ENCODE measurements at regions not wholly inside any gene's neighbourhood (a gene's known extent, or its start where the extent isn't known, plus 50 kb on each side); places are given as distances from the start of the nearest gene placed in this dataset.
A peak's percentile ranks its signal among the peaks of the same experiment; 100 is the strongest.
"Not testable (repeated sequence)": the region's sequence is repeated elsewhere in the genome, so short reads cannot be mapped to it uniquely, and the experiment has no call there.

DNA sequence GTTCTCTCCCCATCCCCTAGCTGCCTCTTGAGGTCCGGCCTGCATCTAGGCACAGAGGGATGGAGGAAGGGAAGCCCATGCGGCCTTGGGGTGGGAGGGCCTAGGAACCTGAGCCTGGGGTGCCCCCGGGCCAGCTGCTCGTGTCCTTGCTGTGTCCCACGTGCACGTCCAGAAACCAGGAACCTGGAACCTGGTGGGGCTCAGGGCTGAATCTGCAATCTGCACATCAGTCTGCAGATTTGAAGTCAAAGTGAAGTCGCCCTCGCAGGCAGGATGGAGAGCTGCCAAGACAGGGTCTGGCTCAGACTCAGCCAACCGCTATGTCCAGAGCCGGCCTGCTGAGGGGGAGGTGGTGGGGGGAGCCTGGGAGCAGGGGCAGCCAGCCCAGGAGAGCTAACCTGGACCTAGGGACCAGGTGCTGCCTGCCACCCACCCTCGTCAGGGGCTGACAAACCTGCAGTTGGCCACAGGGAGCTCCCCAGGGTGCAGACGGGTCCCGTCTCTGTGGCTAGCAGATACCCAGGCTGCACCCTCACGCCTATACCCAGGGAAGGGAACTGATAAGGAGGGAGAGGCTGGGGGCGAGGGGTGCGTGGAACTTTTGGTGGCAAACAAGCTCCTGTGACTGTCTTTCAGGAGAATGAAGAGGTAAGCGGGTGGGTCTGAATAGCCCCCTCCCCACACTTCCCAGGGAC lies 103.5 kb upstream of the SIMC1 start:
- Histone ChIP-seq H2AFZ (no peak overlapping the region), H3K9ac (no peak overlapping the region), H3K27me3 (replicated peaks; ENCODE audit: insufficient read depth) (peaks cover 45% of the 10 kb centered on the region), H3F3A (ENCODE audit: insufficient read depth) (no peaks in the 10 kb centered on the region), H3K27ac (no peak overlapping the region), H3K36me3 (ENCODE audit: low read depth) (no peaks in the 10 kb centered on the region), H3K4me2 (ENCODE audit: unreplicated experiment) (no peak overlapping the region), H4K20me1 (ENCODE audit: insufficient read depth) (no peaks in the 10 kb centered on the region), H3K79me2 (ENCODE audit: insufficient read depth) (no peaks in the 10 kb centered on the region), H3K4me1 (ENCODE audit: insufficient read depth) (no peaks in the 10 kb centered on the region), H3K9me2 (ENCODE audit: insufficient read depth) (no peaks in the 10 kb centered on the region), H3K9me3 (ENCODE audit: low read depth) (no peaks in the 10 kb centered on the region), H3K4me3 (no peak overlapping the region)
- TF ChIP-seq EZH2phosphoT487 (IDR thresholded peaks at IDR 0.05; ENCODE audit: insufficient read depth, low read depth) (no peak), EZH2 (IDR thresholded peaks at IDR 0.05; ENCODE audit: insufficient read depth, poor library complexity, severe bottlenecking) (peak; percentile 61)
- DNase-seq, result no peak
- in situ Hi-C loops (cut with MboI), result no loop called here
- 16 to 17% methylated on average over 16 to 17 of the region's 17 CpGs for whole genome bisulfite sequencing, 2 experiments (ENCODE audit: low coverage in 1 of 2, low lambda C conversion rate in 2 of 2, missing lambda C conversion rate in 2 of 2)

DNA sequence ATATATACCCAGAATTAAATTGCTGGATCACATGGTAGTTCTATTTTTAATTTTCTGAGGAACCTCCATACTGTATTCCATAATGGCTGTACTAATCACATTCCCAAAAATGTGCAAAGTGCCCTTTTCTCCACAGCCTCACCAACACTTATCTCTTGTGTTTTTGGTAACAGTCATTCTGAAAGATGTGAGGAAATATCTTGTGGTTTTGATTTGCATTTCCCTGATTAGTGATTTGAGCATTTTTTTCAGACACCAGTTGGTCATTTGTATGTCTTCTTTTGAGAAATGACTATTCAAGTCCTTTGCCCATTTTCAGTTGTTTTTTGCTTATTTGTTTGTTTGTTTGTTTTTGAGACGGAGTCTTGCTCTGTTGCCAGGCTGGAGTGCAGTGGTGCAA lies 98.1 kb upstream of the SIMC1 start:
- H3K4me1 ChIP-seq (ENCODE audit: insufficient read depth); H3K4me3 ChIP-seq; H2AFZ ChIP-seq; DNase-seq; in situ Hi-C loops (cut with MboI); H4K20me1 ChIP-seq (ENCODE audit: insufficient read depth); H3K9me2 ChIP-seq (ENCODE audit: insufficient read depth); H3K36me3 ChIP-seq (ENCODE audit: low read depth); H3K27ac ChIP-seq; H3F3A ChIP-seq (ENCODE audit: insufficient read depth); H3K79me2 ChIP-seq (ENCODE audit: insufficient read depth); H3K9ac ChIP-seq; H3K9me3 ChIP-seq (ENCODE audit: low read depth); H3K4me2 ChIP-seq (ENCODE audit: unreplicated experiment): not testable (repeated sequence)
- peaks cover 37% of the 10 kb centered on the region for H3K27me3 ChIP-seq (replicated peaks; ENCODE audit: insufficient read depth)
- WGBS, 2 experiments (ENCODE audit: low coverage in 1 of 2, low lambda C conversion rate in 2 of 2, missing lambda C conversion rate in 2 of 2), result 41 to 47% methylated on average over 1 of the region's 1 CpG

DNA sequence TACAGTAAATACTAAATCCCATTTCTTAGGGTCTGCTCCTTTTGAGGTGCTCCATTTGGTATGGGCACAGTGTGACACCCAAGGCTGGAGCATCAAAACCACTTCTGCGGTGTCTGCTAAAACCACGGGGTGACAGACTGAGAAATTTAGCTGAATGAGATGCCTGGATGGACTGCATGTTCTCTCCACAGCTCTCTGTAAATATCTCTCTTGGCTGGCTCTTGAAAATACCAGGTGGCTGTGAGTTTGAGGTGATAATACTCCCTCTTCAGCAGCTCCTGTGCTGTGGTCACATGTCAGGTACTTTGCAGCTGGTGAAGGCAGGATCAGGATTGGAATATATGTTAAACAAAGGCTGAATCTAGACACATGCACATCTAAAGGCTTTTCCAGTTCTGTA lies 93.7 kb upstream of the SIMC1 start:
- 31 to 39% methylated on average over 2 of the region's 2 CpGs for WGBS, 2 experiments (ENCODE audit: low coverage in 1 of 2, low lambda C conversion rate in 2 of 2, missing lambda C conversion rate in 2 of 2)
- Histone ChIP-seq H4K20me1 (ENCODE audit: insufficient read depth) (no peaks in the 10 kb centered on the region), H2AFZ (no peak overlapping the region), H3K36me3 (ENCODE audit: low read depth) (no peaks in the 10 kb centered on the region), H3F3A (ENCODE audit: insufficient read depth) (no peaks in the 10 kb centered on the region), H3K4me3 (no peak overlapping the region), H3K9me2 (ENCODE audit: insufficient read depth) (no peaks in the 10 kb centered on the region), H3K79me2 (ENCODE audit: insufficient read depth) (no peaks in the 10 kb centered on the region), H3K9me3 (ENCODE audit: low read depth) (no peaks in the 10 kb centered on the region), H3K4me1 (ENCODE audit: insufficient read depth) (no peaks in the 10 kb centered on the region), H3K27me3 (replicated peaks; ENCODE audit: insufficient read depth) (peaks cover 51% of the 10 kb centered on the region), H3K9ac (no peak overlapping the region), H3K27ac (no peak overlapping the region), H3K4me2 (ENCODE audit: unreplicated experiment) (no peak overlapping the region)
- TF ChIP-seq EZH2phosphoT487 (IDR thresholded peaks at IDR 0.05; ENCODE audit: insufficient read depth, low read depth) (no peak), EZH2 (IDR thresholded peaks at IDR 0.05; ENCODE audit: insufficient read depth, poor library complexity, severe bottlenecking) (no peak)
- in situ Hi-C loops (cut with MboI), result no loop called here
- no peak for DNase-seq

DNA sequence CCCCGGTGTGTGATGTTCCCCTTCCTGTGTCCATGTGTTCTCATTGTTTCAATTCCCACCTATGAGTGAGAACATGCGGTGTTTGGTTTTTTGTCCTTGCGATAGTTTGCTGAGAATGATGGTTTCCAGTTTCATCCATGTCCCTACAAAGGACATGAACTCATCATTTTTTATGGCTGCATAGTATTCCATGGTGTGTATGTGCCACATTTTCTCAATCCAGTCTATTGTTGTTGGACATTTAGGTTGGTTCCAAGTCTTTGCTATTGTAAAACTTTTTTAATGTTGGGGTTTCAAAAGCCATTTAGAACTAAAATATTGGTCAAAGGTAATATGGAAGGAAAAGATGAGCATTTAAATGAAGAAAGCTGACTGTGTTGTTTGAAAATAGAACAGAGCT lies 88.3 kb upstream of the SIMC1 start:
- H3K36me3 ChIP-seq (ENCODE audit: low read depth); H4K20me1 ChIP-seq (ENCODE audit: insufficient read depth); H3K9me3 ChIP-seq (ENCODE audit: low read depth); H3K9me2 ChIP-seq (ENCODE audit: insufficient read depth); H3K4me3 ChIP-seq; H3K9ac ChIP-seq; DNase-seq; in situ Hi-C loops (cut with MboI); H2AFZ ChIP-seq; H3K27ac ChIP-seq; H3K4me2 ChIP-seq (ENCODE audit: unreplicated experiment); H3K79me2 ChIP-seq (ENCODE audit: insufficient read depth): not testable (repeated sequence)
- H3K4me1 ChIP-seq (ENCODE audit: insufficient read depth), result peaks cover 16% of the 10 kb centered on the region
- WGBS, 2 experiments (ENCODE audit: low coverage in 1 of 2, low lambda C conversion rate in 2 of 2, missing lambda C conversion rate in 2 of 2), result 53 to 62% methylated on average over 3 of the region's 3 CpGs
- H3F3A ChIP-seq (ENCODE audit: insufficient read depth), result peaks cover 12% of the 10 kb centered on the region; the same call in 1 of the 2 replicates
- peaks cover 27% of the 10 kb centered on the region for H3K27me3 ChIP-seq (replicated peaks; ENCODE audit: insufficient read depth)

DNA sequence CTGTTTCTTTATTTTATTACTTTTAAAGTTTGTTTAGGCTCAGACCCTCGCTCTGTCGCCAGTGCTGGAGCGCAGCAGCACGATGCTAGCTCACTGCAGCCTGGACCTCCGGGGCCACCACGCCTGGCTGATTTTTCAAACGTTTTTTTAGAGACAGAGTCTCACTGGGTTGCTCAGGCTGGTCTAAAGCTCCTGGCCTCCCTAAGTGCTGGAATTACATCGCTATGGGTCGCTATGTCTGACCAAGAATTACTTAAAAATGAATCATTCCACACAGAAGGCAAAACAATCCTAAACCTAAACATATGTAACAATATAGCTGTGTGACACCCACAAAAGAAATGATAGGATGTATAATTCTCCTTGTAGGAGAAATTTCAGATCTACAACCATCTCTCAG lies 86.9 kb upstream of the SIMC1 start:
- H3K4me1 ChIP-seq (ENCODE audit: insufficient read depth), result peaks cover 25% of the 10 kb centered on the region
- no peak for TF ChIP-seq EZH2 (IDR thresholded peaks at IDR 0.05; ENCODE audit: insufficient read depth, poor library complexity, severe bottlenecking)
- no peak for TF ChIP-seq EZH2phosphoT487 (IDR thresholded peaks at IDR 0.05; ENCODE audit: insufficient read depth, low read depth)
- H3K27me3 ChIP-seq (replicated peaks; ENCODE audit: insufficient read depth), result peaks cover 14% of the 10 kb centered on the region
- H3K4me3 ChIP-seq, result no peak overlapping the region
- no peaks in the 10 kb centered on the region for H3K9me3 ChIP-seq (ENCODE audit: low read depth)
- peaks cover 15% of the 10 kb centered on the region for H3F3A ChIP-seq (ENCODE audit: insufficient read depth)
- H4K20me1 ChIP-seq (ENCODE audit: insufficient read depth), result no peaks in the 10 kb centered on the region
- H3K27ac ChIP-seq, result no peak overlapping the region
- no peaks in the 10 kb centered on the region for H3K36me3 ChIP-seq (ENCODE audit: low read depth)
- no peaks in the 10 kb centered on the region for H3K9me2 ChIP-seq (ENCODE audit: insufficient read depth)
- no peak overlapping the region for H2AFZ ChIP-seq
- no peak overlapping the region for H3K4me2 ChIP-seq (ENCODE audit: unreplicated experiment)
- WGBS, 2 experiments (ENCODE audit: low coverage in 1 of 2, low lambda C conversion rate in 2 of 2, missing lambda C conversion rate in 2 of 2), result 43 to 52% methylated on average over 9 of the region's 9 CpGs
- H3K79me2 ChIP-seq (ENCODE audit: insufficient read depth), result no peaks in the 10 kb centered on the region
- no peak overlapping the region for H3K9ac ChIP-seq
- in situ Hi-C loops (cut with MboI), result no loop called here
- DNase-seq, result peak; percentile 60
